Limb (tissue), 2 donors: ENCODE measurements at regions not wholly inside any gene's neighbourhood (a gene's known extent, or its start where the extent isn't known, plus 50 kb on each side); places are given as distances from the start of the nearest gene placed in this dataset.
"Not testable (repeated sequence)": the region's sequence is repeated elsewhere in the genome, so short reads cannot be mapped to it uniquely, and the experiment has no call there.

Experiments used
- DNase-seq, 2 donors: peaks; one replicate each; pipeline ENCODE4 v3.0.0-alpha.2; 2016; ENCODE audit errors: extremely low spot score in 2 of 2

GRCh38 chr13:72657379-72657778, 70.0 kb downstream of the MZT1 start:
- no peak for DNase-seq

GRCh38 chr13:72656357-72656756, 71.1 kb downstream of the MZT1 start:
- DNase-seq: no peak

- no peak for DNase-seq
Observed at GRCh38 chr13:72653506-72653905, 73.9 kb downstream of the MZT1 start.

GRCh38 chr13:72652681-72653080, 74.7 kb downstream of the MZT1 start:
- no peak for DNase-seq

GRCh38 chr13:72651144-72651543, 76.3 kb downstream of the MZT1 start:
- peak in 1 of 2 donors; percentile 5 for DNase-seq

- no peak for DNase-seq
Observed at GRCh38 chr13:72650051-72650700, 77.3 kb downstream of the MZT1 start.

- no peak for DNase-seq
Observed at GRCh38 chr13:72648513-72649065, 78.8 kb downstream of the MZT1 start.

GRCh38 chr13:72647422-72647821, 80.0 kb downstream of the MZT1 start:
- DNase-seq: no peak

GRCh38 chr13:72645521-72645920, 81.9 kb downstream of the MZT1 start:
- DNase-seq: no peak

- DNase-seq: no peak
Observed at GRCh38 chr13:72643311-72643989, 84.0 kb downstream of the MZT1 start.

GRCh38 chr13:72639377-72639776, 88.1 kb downstream of the MZT1 start:
- no peak for DNase-seq

- no peak for DNase-seq
Observed at GRCh38 chr13:72638059-72638815, 89.2 kb downstream of the MZT1 start.

GRCh38 chr13:72637561-72637960, 89.9 kb downstream of the MZT1 start:
- no peak for DNase-seq

GRCh38 chr13:72634859-72635258, 92.6 kb downstream of the MZT1 start:
- no peak for DNase-seq

GRCh38 chr13:72622546-72622945, 104.9 kb downstream of the MZT1 start:
- DNase-seq: no peak

- DNase-seq: no peak
Observed at GRCh38 chr13:72620874-72621273, 106.6 kb downstream of the MZT1 start.

- DNase-seq: no peak
Observed at GRCh38 chr13:72617951-72618350, 109.5 kb downstream of the MZT1 start.

- no peak for DNase-seq
Observed at GRCh38 chr13:72617186-72617585, 110.2 kb downstream of the MZT1 start.

GRCh38 chr13:72610251-72610891, 117.1 kb downstream of the MZT1 start:
- DNase-seq: not testable (repeated sequence)

GRCh38 chr13:72599178-72599743, 128.2 kb downstream of the MZT1 start:
- no peak for DNase-seq

GRCh38 chr13:72590091-72590740, 137.2 kb downstream of the MZT1 start:
- DNase-seq: no peak
